HG02943 (cell line): ENCODE measurements at regions not wholly inside any gene's neighbourhood (a gene's known extent, or its start where the extent isn't known, plus 50 kb on each side); places are given as distances from the start of the nearest gene placed in this dataset.

Experiments
- ATAC-seq: cut with Tn5 transposase; IDR thresholded peaks from one replicate; pipeline ENCODE4 v1.9.1; 2021; ENCODE audit warnings: mild to moderate bottlenecking, low read depth, moderate library complexity; ENCODE audit not compliant: unreplicated experiment

GRCh38 chr9:31336386-31336785 is 1048.1 kb upstream of the ACO1 start:
- ATAC-seq, result no peak

- no peak for ATAC-seq
Measured at GRCh38 chr9:31336841-31337240, 1047.6 kb upstream of the ACO1 start.

- ATAC-seq, result peak; percentile 100
Measured at GRCh38 chr9:31347082-31347617, 1037.3 kb upstream of the ACO1 start.

- no peak for ATAC-seq
Measured at GRCh38 chr9:31355159-31355882, 1029.1 kb upstream of the ACO1 start.

- ATAC-seq, result no peak
Measured at GRCh38 chr9:31355965-31356364, 1028.5 kb upstream of the ACO1 start.

GRCh38 chr9:31359071-31359470 is 1025.4 kb upstream of the ACO1 start:
- ATAC-seq, result no peak

- ATAC-seq, result no peak
Measured at GRCh38 chr9:31364171-31364570, 1020.3 kb upstream of the ACO1 start.

GRCh38 chr9:31372799-31373587 is 1011.5 kb upstream of the ACO1 start:
- no peak for ATAC-seq

- no peak for ATAC-seq
Measured at GRCh38 chr9:31377358-31377757, 1007.1 kb upstream of the ACO1 start.

- no peak for ATAC-seq
Measured at GRCh38 chr9:31388660-31389059, 995.8 kb upstream of the ACO1 start.

- ATAC-seq, result no peak
Measured at GRCh38 chr9:31389075-31389474, 995.4 kb upstream of the ACO1 start.

GRCh38 chr9:31390403-31391025 is 993.9 kb upstream of the ACO1 start:
- ATAC-seq, result no peak

GRCh38 chr9:31393240-31393639 is 991.2 kb upstream of the ACO1 start:
- no peak for ATAC-seq

GRCh38 chr9:31394015-31394473 is 990.4 kb upstream of the ACO1 start:
- no peak for ATAC-seq

- ATAC-seq, result no peak
Measured at GRCh38 chr9:31412081-31412480, 972.4 kb upstream of the ACO1 start.

- no peak for ATAC-seq
Measured at GRCh38 chr9:31415164-31415563, 969.3 kb upstream of the ACO1 start.

- no peak for ATAC-seq
Measured at GRCh38 chr9:31418419-31418818, 966.0 kb upstream of the ACO1 start.

- ATAC-seq, result peak; percentile 64
Measured at GRCh38 chr9:31443630-31444457, 940.6 kb upstream of the ACO1 start.

- no peak for ATAC-seq
Measured at GRCh38 chr9:31445357-31445756, 939.1 kb upstream of the ACO1 start.

GRCh38 chr9:31445960-31446359 is 938.5 kb upstream of the ACO1 start:
- peak; percentile 62 for ATAC-seq
